ENCODE measurements at regions not wholly inside any gene's neighbourhood (a gene's known extent, or its start where the extent isn't known, plus 50 kb on each side); places are given as distances from the start of the nearest gene placed in this dataset.
"Not testable (repeated sequence)": the region's sequence is repeated elsewhere in the genome, so short reads cannot be mapped to it uniquely, and the experiment has no call there.

- DNase-seq = no peak
These were observed 208.1 kb downstream of the VAPA start for GRCh38 chr18:10121786-10122515.

GRCh38 chr18:10122988-10123950 lies 209.5 kb downstream of the VAPA start:
- no peak for DNase-seq

- no peak for DNase-seq
These were observed 210.3 kb downstream of the VAPA start for GRCh38 chr18:10124071-10124470.

GRCh38 chr18:10124557-10124956 lies 210.7 kb downstream of the VAPA start:
- DNase-seq = no peak

GRCh38 chr18:10124967-10125366 lies 211.2 kb downstream of the VAPA start:
- no peak for DNase-seq

- DNase-seq = no peak
These were observed 213.9 kb downstream of the VAPA start for GRCh38 chr18:10127729-10128128.

GRCh38 chr18:10128921-10129501 lies 215.2 kb downstream of the VAPA start:
- no peak for DNase-seq

GRCh38 chr18:10130606-10131005 lies 216.8 kb downstream of the VAPA start:
- DNase-seq = no peak

GRCh38 chr18:10131081-10131459 lies 217.3 kb downstream of the VAPA start:
- DNase-seq = no peak

GRCh38 chr18:10131460-10132395 lies 217.9 kb downstream of the VAPA start:
- no peak for DNase-seq

- DNase-seq = no peak
These were observed 219.7 kb downstream of the VAPA start for GRCh38 chr18:10133516-10133915.

GRCh38 chr18:10134204-10134603 lies 220.4 kb downstream of the VAPA start:
- DNase-seq = no peak

- DNase-seq = not testable (repeated sequence)
These were observed 220.9 kb downstream of the VAPA start for GRCh38 chr18:10134749-10135148.

- DNase-seq = no peak
These were observed 221.6 kb downstream of the VAPA start for GRCh38 chr18:10135302-10135926.

GRCh38 chr18:10138719-10139118 lies 224.9 kb downstream of the VAPA start:
- no peak for DNase-seq

GRCh38 chr18:10139783-10140410 lies 226.1 kb downstream of the VAPA start:
- no peak for DNase-seq

- DNase-seq = no peak
These were observed 226.9 kb downstream of the VAPA start for GRCh38 chr18:10140461-10141282.

GRCh38 chr18:10141559-10141958 lies 227.7 kb downstream of the VAPA start:
- DNase-seq = no peak

- DNase-seq = no peak
These were observed 228.2 kb downstream of the VAPA start for GRCh38 chr18:10142056-10142455.

GRCh38 chr18:10142496-10143160 lies 228.8 kb downstream of the VAPA start:
- no peak for DNase-seq

Data from SW 1271 (cell line).